ENCODE measurements at regions not wholly inside any gene's neighbourhood (a gene's known extent, or its start where the extent isn't known, plus 50 kb on each side); places are given as distances from the start of the nearest gene placed in this dataset.

DNA sequence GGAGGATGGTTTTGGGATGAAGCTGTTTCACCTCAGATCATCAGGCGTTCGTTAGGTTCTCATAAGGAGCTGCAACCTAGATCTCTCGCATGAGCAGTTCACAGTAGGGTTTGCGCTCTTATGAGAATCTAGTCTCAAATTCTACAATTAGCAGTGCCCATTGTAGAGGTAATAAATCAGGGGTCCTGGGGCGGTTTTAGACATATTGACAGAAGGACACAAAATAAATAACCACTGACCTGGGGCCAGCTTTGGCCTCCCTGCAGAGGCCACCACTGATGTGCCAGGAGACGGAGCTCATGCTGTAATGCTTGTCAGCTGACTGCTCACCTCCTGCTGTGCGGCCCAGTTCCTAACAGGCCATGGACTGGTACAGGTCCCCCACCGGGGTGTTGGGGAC, 67.6 kb upstream of the SPATA31D4 start:
- no peak for TF ChIP-seq ZNF274 (IDR thresholded peaks at IDR 0.05; ENCODE audit: low read depth, low read length)
- TF ChIP-seq SUZ12 (IDR thresholded peaks at IDR 0.05; ENCODE audit: extremely low read depth, insufficient read depth, insufficient read length): no peak
- no peak for TF ChIP-seq YY1 (IDR thresholded peaks at IDR 0.05; ENCODE audit: insufficient read depth, insufficient read length)

Measured in NT2/D1 (cell line).